ENCODE measurements at regions not wholly inside any gene's neighbourhood (a gene's known extent, or its start where the extent isn't known, plus 50 kb on each side); places are given as distances from the start of the nearest gene placed in this dataset.

- no peak overlapping the region for H3K4me3 ChIP-seq
- no peak overlapping the region for H3K27ac ChIP-seq
- TF ChIP-seq POLR2A (IDR thresholded peaks at IDR 0.05) (no peak), EP300 (IDR thresholded peaks at IDR 0.05) (no peak), CTCF (IDR thresholded peaks at IDR 0.05) (no peak)
- H3K9me3 ChIP-seq: no peaks in the 10 kb centered on the region
- no peaks in the 10 kb centered on the region for H3K27me3 ChIP-seq
- intact Hi-C loops (cut with DNase I): no loop called here
- no peaks in the 10 kb centered on the region for H3K36me3 ChIP-seq
- peaks cover 9% of the 10 kb centered on the region for H3K4me1 ChIP-seq (ENCODE audit: insufficient read depth)
- 70 to 76% (median 71%) methylated on average over 10 of the region's 10 CpGs for WGBS, 3 donors
- DNase-seq: no peak
These were observed 61.9 kb downstream of the EXOSC2 start for GRCh38 chr9:130755377-130756007.

- Histone ChIP-seq H3K4me3 (no peak overlapping the region), H3K27me3 (no peaks in the 10 kb centered on the region), H3K4me1 (ENCODE audit: insufficient read depth) (peaks cover 9% of the 10 kb centered on the region), H3K27ac (no peak overlapping the region), H3K36me3 (no peaks in the 10 kb centered on the region), H3K9me3 (no peaks in the 10 kb centered on the region)
- WGBS, 3 donors: 5 to 16% (median 5%) methylated on average over 2 of the region's 2 CpGs
- TF ChIP-seq EP300 (IDR thresholded peaks at IDR 0.05) (no peak), POLR2A (IDR thresholded peaks at IDR 0.05) (no peak), CTCF (IDR thresholded peaks at IDR 0.05) (no peak)
- intact Hi-C loops (cut with DNase I): no loop called here
- DNase-seq: no peak
These were observed 62.5 kb downstream of the EXOSC2 start for GRCh38 chr9:130756037-130756436.

GRCh38 chr9:130756455-130757152 is 63.0 kb downstream of the EXOSC2 start:
- WGBS, 3 donors: 31 to 49% (median 40%) methylated on average over 7 of the region's 7 CpGs
- DNase-seq: no peak
- intact Hi-C loops (cut with DNase I): no loop called here
- peaks cover 9% of the 10 kb centered on the region for H3K4me1 ChIP-seq (ENCODE audit: insufficient read depth)
- H3K9me3 ChIP-seq: no peaks in the 10 kb centered on the region
- H3K27me3 ChIP-seq: no peaks in the 10 kb centered on the region
- no peak overlapping the region for H3K27ac ChIP-seq
- H3K36me3 ChIP-seq: no peaks in the 10 kb centered on the region
- no peak overlapping the region for H3K4me3 ChIP-seq
- TF ChIP-seq EP300 (IDR thresholded peaks at IDR 0.05) (no peak), POLR2A (IDR thresholded peaks at IDR 0.05) (no peak), CTCF (IDR thresholded peaks at IDR 0.05) (no peak)

- no peak for DNase-seq
- intact Hi-C loops (cut with DNase I): loop anchor here in 2 of 4 donors (10.0 kb wide), 3 partner anchors 45 to 185 kb away; partner anchors contain the start of gene FIBCD1 (in 1 of the 2)
- Histone ChIP-seq H3K9me3 (no peaks in the 10 kb centered on the region), H3K4me1 (ENCODE audit: insufficient read depth) (peaks cover 15% of the 10 kb centered on the region), H3K27me3 (no peaks in the 10 kb centered on the region), H3K4me3 (no peak overlapping the region), H3K27ac (no peak overlapping the region), H3K36me3 (no peaks in the 10 kb centered on the region)
- TF ChIP-seq POLR2A (IDR thresholded peaks at IDR 0.05) (no peak), EP300 (IDR thresholded peaks at IDR 0.05) (no peak), CTCF (IDR thresholded peaks at IDR 0.05) (no peak)
- 74 to 78% (median 76%) methylated on average over 4 of the region's 4 CpGs for WGBS, 3 donors
These were observed 66.2 kb downstream of the EXOSC2 start for GRCh38 chr9:130759738-130760137.
